SU-DHL-6 (cell line): ENCODE measurements at regions not wholly inside any gene's neighbourhood (a gene's known extent, or its start where the extent isn't known, plus 50 kb on each side); places are given as distances from the start of the nearest gene placed in this dataset.

Source experiments
- CTCF ChIP-seq: fragments of 200-600 bp; sonication (generic); IDR thresholded peaks from one replicate; pipeline ENCODE4 v1.5.1; 2017; ENCODE audit warnings: antibody characterized with exemption, mild to moderate bottlenecking, low read length, moderate library complexity; ENCODE audit not compliant: insufficient read depth, poor library complexity, severe bottlenecking
- EZH2phosphoT487 ChIP-seq: fragments of 200-600 bp; sonication (generic), shearing (Covaris generic); conservative IDR thresholded peaks from 2 replicates; pipeline ENCODE4 v1.6.1; 2018; ENCODE audit warnings: mild to moderate bottlenecking, antibody characterized with exemption, low read length, moderate library complexity, mixed read lengths

DNA sequence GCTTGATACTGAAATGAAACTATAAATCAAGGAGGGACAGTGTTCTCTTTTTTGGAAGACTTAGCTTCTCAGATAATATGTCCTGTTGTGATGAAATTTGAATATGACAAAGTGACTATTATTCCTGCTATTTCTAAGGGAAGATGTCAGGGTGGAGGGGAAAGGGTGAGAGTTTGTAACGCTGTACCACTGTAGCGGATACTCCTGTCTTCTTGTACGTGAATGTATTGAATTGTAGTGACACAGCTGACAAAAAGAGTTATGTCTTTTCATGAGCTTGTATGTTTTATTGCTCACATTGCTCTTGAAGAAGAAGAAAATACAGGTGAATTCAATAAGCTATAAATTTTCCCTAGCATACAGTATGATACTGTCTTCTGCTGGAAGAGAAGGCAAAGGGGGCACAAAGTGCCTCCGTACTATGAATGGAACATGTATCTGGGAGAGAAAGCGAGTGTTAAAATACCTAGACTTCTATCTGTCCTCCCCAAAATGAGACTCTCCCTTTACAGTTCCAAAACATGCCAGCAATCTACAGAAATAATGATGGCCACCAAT lies 538.5 kb upstream of the LRRC4C start:
- TF ChIP-seq CTCF (no peak), EZH2phosphoT487 (no peak)
